ENCODE measurements at regions not wholly inside any gene's neighbourhood (a gene's known extent, or its start where the extent isn't known, plus 50 kb on each side); places are given as distances from the start of the nearest gene placed in this dataset.

GRCh38 chr2:126359494-126359893 is 296.5 kb upstream of the GYPC start:
- no peaks in the 10 kb centered on the region for H3K79me2 ChIP-seq (ENCODE audit: insufficient read depth, low read length)
- Mint-ChIP-seq H3K27me3 (ENCODE audit: low read depth in 3 of 3) (peaks cover 0 to 5% (median 4%) of the 10 kb centered on the region in 3 donors), H3K36me3 (no peaks in the 10 kb centered on the region), H3K9me3 (no peaks in the 10 kb centered on the region), H3K4me1 (no peaks in the 10 kb centered on the region), H3K27ac (no peak overlapping the region), H3K4me3 (no peak overlapping the region)
- no peak for TF ChIP-seq CTCF (IDR thresholded peaks at IDR 0.05)
- no peak overlapping the region for H3K27ac ChIP-seq (ENCODE audit: low read depth in 1 of 2, low read length in 2 of 2)
- no peak overlapping the region for H2AFZ ChIP-seq (ENCODE audit: insufficient read depth, low read depth, low read length, poor library complexity, severe bottlenecking)
- no peaks in the 10 kb centered on the region for H3K27me3 ChIP-seq (ENCODE audit: control insufficient read depth in 2 of 2, insufficient read depth in 2 of 2, low read length in 2 of 2)
- H3K4me3 ChIP-seq (replicated peaks in 1 of 3; ENCODE audit: low read depth in 2 of 3, low read length in 3 of 3), result no peak overlapping the region
- intact Hi-C loops (cut with micrococcal nuclease), result no loop called here
- H3K9ac ChIP-seq (ENCODE audit: insufficient read depth, low read length, poor library complexity, severe bottlenecking), result no peak overlapping the region
- H3K4me2 ChIP-seq (replicated peaks; ENCODE audit: extremely low read depth, low read length, poor library complexity, severe bottlenecking), result no peak overlapping the region
- DNase-seq, result peak in 1 of 3 donors; percentile 7
- no peaks in the 10 kb centered on the region for H4K20me1 ChIP-seq (ENCODE audit: insufficient read depth, low read length)
- H3K36me3 ChIP-seq (replicated peaks in 1 of 2; ENCODE audit: control insufficient read depth in 1 of 2, insufficient read depth in 2 of 2, low read length in 2 of 2), result no peaks in the 10 kb centered on the region
- no peaks in the 10 kb centered on the region for H3K4me1 ChIP-seq (ENCODE audit: control insufficient read depth in 1 of 2, insufficient read depth in 2 of 2, low read length in 2 of 2)
- H3K9me3 ChIP-seq (replicated peaks in 1 of 2; ENCODE audit: control insufficient read depth in 1 of 2, insufficient read depth in 1 of 2, low read length in 2 of 2), result no peaks in the 10 kb centered on the region

GRCh38 chr2:126367361-126367760 is 288.6 kb upstream of the GYPC start:
- no peak overlapping the region for H3K27ac ChIP-seq (ENCODE audit: low read depth in 1 of 2, low read length in 2 of 2)
- no CpG with 5 or more reads among the region's 3 CpGs for WGBS (ENCODE audit: insufficient coverage)
- H3K4me2 ChIP-seq (replicated peaks; ENCODE audit: extremely low read depth, low read length, poor library complexity, severe bottlenecking), result no peak overlapping the region
- intact Hi-C loops (cut with micrococcal nuclease), result no loop called here
- no peak overlapping the region for H3K9ac ChIP-seq (ENCODE audit: insufficient read depth, low read length, poor library complexity, severe bottlenecking)
- no peak overlapping the region for H3K27ac Mint-ChIP-seq
- H3K27me3 ChIP-seq (ENCODE audit: control insufficient read depth in 2 of 2, insufficient read depth in 2 of 2, low read length in 2 of 2), result no peaks in the 10 kb centered on the region
- no peaks in the 10 kb centered on the region for H3K4me1 ChIP-seq (ENCODE audit: control insufficient read depth in 1 of 2, insufficient read depth in 2 of 2, low read length in 2 of 2)
- peaks cover 0 to 1% (median 0%) of the 10 kb centered on the region in 7 donors for H3K9me3 Mint-ChIP-seq
- H3K9me3 ChIP-seq (replicated peaks in 1 of 2; ENCODE audit: control insufficient read depth in 1 of 2, insufficient read depth in 1 of 2, low read length in 2 of 2), result no peaks in the 10 kb centered on the region
- no peak for DNase-seq
- no peaks in the 10 kb centered on the region for H4K20me1 ChIP-seq (ENCODE audit: insufficient read depth, low read length)
- no peaks in the 10 kb centered on the region for H3K36me3 ChIP-seq (replicated peaks in 1 of 2; ENCODE audit: control insufficient read depth in 1 of 2, insufficient read depth in 2 of 2, low read length in 2 of 2)
- no peak overlapping the region for H3K4me3 Mint-ChIP-seq
- peaks cover 2% of the 10 kb centered on the region for H3K4me1 Mint-ChIP-seq
- H2AFZ ChIP-seq (ENCODE audit: insufficient read depth, low read depth, low read length, poor library complexity, severe bottlenecking), result no peak overlapping the region
- H3K27me3 Mint-ChIP-seq (ENCODE audit: low read depth in 3 of 3), result peaks cover 0 to 2% (median 0%) of the 10 kb centered on the region in 3 donors
- H3K4me3 ChIP-seq (replicated peaks in 1 of 3; ENCODE audit: low read depth in 2 of 3, low read length in 3 of 3), result no peak overlapping the region
- H3K79me2 ChIP-seq (ENCODE audit: insufficient read depth, low read length), result no peaks in the 10 kb centered on the region
- TF ChIP-seq CTCF (IDR thresholded peaks at IDR 0.05), result no peak
- no peaks in the 10 kb centered on the region for H3K36me3 Mint-ChIP-seq
